Sigmoid colon (tissue), 3 donors: ENCODE measurements at regions not wholly inside any gene's neighbourhood (a gene's known extent, or its start where the extent isn't known, plus 50 kb on each side); places are given as distances from the start of the nearest gene placed in this dataset.

Experiments used
- CTCF ChIP-seq, 4 experiments: fragments of 450-650 bp in 3 of 4; fragments of 200-600 bp in 1 of 4; IDR thresholded peaks; one replicate each; pipeline ENCODE4 v1.5.1; 2016 to 2019; ENCODE audit warnings: antibody characterized with exemption in 4 of 4, mild to moderate bottlenecking in 3 of 4, moderate library complexity in 2 of 4
- POLR2A ChIP-seq, 2 donors: fragments of 450-650 bp; IDR thresholded peaks; one replicate each; pipeline ENCODE4 v1.6.1; 2016; ENCODE audit warnings: antibody characterized with exemption in 2 of 2, mild to moderate bottlenecking in 2 of 2, moderate library complexity in 2 of 2

GRCh38 chr10:44731283-44731682, 179.9 kb upstream of the TMEM72 start:
- TF ChIP-seq CTCF (IDR thresholded peaks at IDR 0.05) = no peak
- TF ChIP-seq POLR2A (IDR thresholded peaks at IDR 0.05) = no peak
